H9 (cell line): ENCODE measurements at regions not wholly inside any gene's neighbourhood (a gene's known extent, or its start where the extent isn't known, plus 50 kb on each side); places are given as distances from the start of the nearest gene placed in this dataset.

ENCODE experiments used
- DNase-seq: peaks from one replicate; pipeline ENCODE4 v3.0.0-alpha.2; 2017
- H2AFZ ChIP-seq: one replicate; pipeline ENCODE4 v1.6.1; 2013; ENCODE audit warnings: mild to moderate bottlenecking, low read length, control low read depth, moderate library complexity
- H2AK5ac ChIP-seq: 2 replicates; pipeline ENCODE4 v1.6.1; 2013; ENCODE audit warnings: low read length, control low read depth, mixed read lengths; ENCODE audit not compliant: insufficient read length
- H2BK120ac ChIP-seq: one replicate; pipeline ENCODE4 v1.6.1; 2013; ENCODE audit warnings: low read depth, mild to moderate bottlenecking, low read length, control low read depth, inconsistent platforms; ENCODE audit not compliant: poor library complexity, severe bottlenecking
- H2BK12ac ChIP-seq: 2 replicates; pipeline ENCODE4 v1.6.1; 2013; ENCODE audit warnings: low read length, control low read depth, mixed read lengths, low read depth; ENCODE audit not compliant: insufficient read length
- H2BK15ac ChIP-seq: 2 replicates; pipeline ENCODE4 v1.6.1; 2013; ENCODE audit warnings: low read depth, low read length, control low read depth
- H2BK20ac ChIP-seq: one replicate; pipeline ENCODE4 v1.6.1; 2013; ENCODE audit warnings: low read depth, mild to moderate bottlenecking, low read length, control low read depth, inconsistent platforms; ENCODE audit not compliant: poor library complexity, severe bottlenecking
- H2BK5ac ChIP-seq: 2 replicates; pipeline ENCODE4 v1.6.1; 2013; ENCODE audit warnings: low read length, control low read depth, mixed read lengths; ENCODE audit not compliant: insufficient read length
- H3K14ac ChIP-seq: 2 replicates; pipeline ENCODE4 v1.6.1; 2013; ENCODE audit warnings: low read length, control low read depth; ENCODE audit not compliant: insufficient read depth
- H3K18ac ChIP-seq: 2 replicates; pipeline ENCODE4 v1.6.1; 2013; ENCODE audit warnings: low read depth, mild to moderate bottlenecking, mixed read lengths, low read length, control low read depth; ENCODE audit not compliant: insufficient read length
- H3K23ac ChIP-seq: 2 replicates; pipeline ENCODE4 v1.6.1; 2013; ENCODE audit warnings: low read length, control low read depth, mixed read lengths, low read depth; ENCODE audit not compliant: insufficient read length
- H3K23me2 ChIP-seq: 2 replicates; pipeline ENCODE4 v1.6.1; 2013; ENCODE audit warnings: low read depth, mild to moderate bottlenecking, mixed read lengths, low read length, control low read depth; ENCODE audit not compliant: insufficient read length, poor library complexity, severe bottlenecking
- H3K27ac ChIP-seq: 2 replicates; pipeline ENCODE4 v1.5.1; 2013; ENCODE audit warnings: low read length, control low read depth, mixed read lengths, low read depth; ENCODE audit not compliant: insufficient read length
- H3K27me3 ChIP-seq: 2 replicates; pipeline ENCODE4 v1.6.1; 2013; ENCODE audit warnings: low read length, control low read depth, inconsistent platforms; ENCODE audit not compliant: insufficient read depth
- H3K4ac ChIP-seq: 2 replicates; pipeline ENCODE4 v1.6.1; 2013; ENCODE audit warnings: low read depth, mild to moderate bottlenecking, control low read depth, inconsistent platforms, low read length, moderate library complexity
- H3K4me1 ChIP-seq: 2 replicates; pipeline ENCODE4 v1.6.1; 2013; ENCODE audit warnings: low read length, control low read depth, inconsistent platforms; ENCODE audit not compliant: insufficient read depth
- H3K4me2 ChIP-seq: 2 replicates; pipeline ENCODE4 v1.6.1; 2013; ENCODE audit warnings: low read length, control low read depth, mixed read lengths; ENCODE audit not compliant: insufficient read length, insufficient read depth
- H3K56ac ChIP-seq: 2 replicates; pipeline ENCODE4 v1.6.1; 2013; ENCODE audit warnings: low read depth, mild to moderate bottlenecking, mixed read lengths, low read length, control low read depth; ENCODE audit not compliant: insufficient read length
- H3K79me1 ChIP-seq: 2 replicates; pipeline ENCODE4 v1.6.1; 2013; ENCODE audit warnings: low read depth, mild to moderate bottlenecking, moderate library complexity, low read length, control low read depth, inconsistent platforms; ENCODE audit not compliant: insufficient read depth, poor library complexity, severe bottlenecking
- H3K79me2 ChIP-seq: 2 replicates; pipeline ENCODE4 v1.6.1; 2013; ENCODE audit warnings: low read length, control low read depth, inconsistent platforms; ENCODE audit not compliant: insufficient read depth
- H3K9ac ChIP-seq: 2 replicates; pipeline ENCODE4 v1.6.1; 2013; ENCODE audit warnings: low read length, control low read depth, mixed read lengths; ENCODE audit not compliant: insufficient read length; ENCODE audit errors: extremely low read depth
- H3K9me3 ChIP-seq: one replicate; pipeline ENCODE4 v1.6.1; 2013; ENCODE audit warnings: low read depth, low read length, inconsistent platforms; ENCODE audit not compliant: control insufficient read depth
- H3T11ph ChIP-seq: one replicate; pipeline ENCODE4 v1.6.1; 2013; ENCODE audit warnings: mild to moderate bottlenecking, low read length, control low read depth, inconsistent platforms
- H4K20me1 ChIP-seq: one replicate; pipeline ENCODE4 v1.6.1; 2013; ENCODE audit not compliant: control insufficient read depth, insufficient read length, insufficient read depth
- H4K5ac ChIP-seq: 2 replicates; pipeline ENCODE4 v1.6.1; 2013; ENCODE audit warnings: low read depth, mild to moderate bottlenecking, mixed read lengths, low read length, control low read depth; ENCODE audit not compliant: insufficient read length
- H4K8ac ChIP-seq: replicated peaks from 2 replicates; pipeline ENCODE4 v1.6.1; 2013; ENCODE audit warnings: low read length, control low read depth, mixed read lengths, low read depth; ENCODE audit not compliant: insufficient read length
- H4K91ac ChIP-seq: 2 replicates; pipeline ENCODE4 v1.6.1; 2013; ENCODE audit warnings: low read depth, mild to moderate bottlenecking, moderate library complexity, mixed read lengths, low read length, control low read depth; ENCODE audit not compliant: insufficient read length
- H3K27ac Mint-ChIP-seq, 3 experiments: 2 replicates in 2 of 3; 3 replicates in 1 of 3; pipeline ENCODE4 v1.8.0; 2020 to 2021; ENCODE audit warnings: mixed read lengths in 3 of 3, mild to moderate bottlenecking in 1 of 3, moderate library complexity in 1 of 3
- H3K27me3 Mint-ChIP-seq: 2 replicates; pipeline ENCODE4 v1.8.0; 2021; ENCODE audit warnings: low read depth, mild to moderate bottlenecking, moderate library complexity, mixed read lengths
- H3K36me3 Mint-ChIP-seq, 3 experiments: 2 replicates in 2 of 3; 3 replicates in 1 of 3; pipeline ENCODE4 v1.8.0; 2020 to 2021; ENCODE audit warnings: low read depth in 3 of 3, mixed read lengths in 3 of 3; ENCODE audit not compliant: insufficient read depth in 1 of 3
- H3K4me1 Mint-ChIP-seq, 2 experiments: 2 replicates each; pipeline ENCODE4 v1.8.0; 2020; ENCODE audit warnings: mixed read lengths in 2 of 2
- H3K4me3 Mint-ChIP-seq, 2 experiments: 2 replicates in 1 of 2; 3 replicates in 1 of 2; pipeline ENCODE4 v1.8.0; 2020 to 2021; ENCODE audit warnings: mild to moderate bottlenecking in 2 of 2, mixed read lengths in 2 of 2, moderate library complexity in 1 of 2
- H3K9me3 Mint-ChIP-seq, 2 experiments: 2 replicates in 1 of 2; 3 replicates in 1 of 2; pipeline ENCODE4 v1.8.0; 2020; ENCODE audit warnings: mild to moderate bottlenecking in 2 of 2, mixed read lengths in 2 of 2, moderate library complexity in 1 of 2
- CTCF ChIP-seq: fragments of 200-600 bp; sonication (generic); conservative IDR thresholded peaks from 3 replicates; pipeline ENCODE4 v1.8.0; 2021; ENCODE audit warnings: antibody characterized with exemption, mild to moderate bottlenecking

GRCh38 chr10:36277459-36277858 lies 635.4 kb upstream of the FZD8 start:
- Histone ChIP-seq H4K5ac (no peak overlapping the region), H3K4ac (no peak overlapping the region), H3K9ac (no peak overlapping the region), H2BK15ac (no peak overlapping the region), H3K4me1 (no peaks in the 10 kb centered on the region; the same call in 1 of the 2 replicates), H3K79me2 (no peaks in the 10 kb centered on the region), H3K79me1 (no peaks in the 10 kb centered on the region), H4K91ac (no peak overlapping the region), H4K20me1 (no peaks in the 10 kb centered on the region), H3K18ac (no peak overlapping the region), H3K23ac (no peak overlapping the region), H2BK5ac (no peak overlapping the region), H3K9me3 (no peaks in the 10 kb centered on the region), H3K4me2 (no peak overlapping the region), H2AFZ (no peak overlapping the region), H3K27me3 (no peaks in the 10 kb centered on the region), H2AK5ac (no peak overlapping the region), H3K14ac (no peak overlapping the region), H3K23me2 (no peaks in the 10 kb centered on the region), H2BK120ac (no peak overlapping the region), H2BK12ac (no peak overlapping the region), H2BK20ac (no peak overlapping the region), H3T11ph (no peak overlapping the region), H3K27ac (no peak overlapping the region), H4K8ac (no peak overlapping the region), H3K56ac (no peak overlapping the region)
- Mint-ChIP-seq H3K4me3 (no peak overlapping the region), H3K4me1 (peaks cover 6 to 10% of the 10 kb centered on the region in 2 experiments), H3K36me3 (peaks cover 0 to 9% (median 3%) of the 10 kb centered on the region in 3 experiments; a peak in 4 of 7 replicates), H3K27me3 (no peaks in the 10 kb centered on the region), H3K9me3 (peaks cover 13 to 21% of the 10 kb centered on the region in 2 experiments), H3K27ac (no peak overlapping the region)
- TF ChIP-seq CTCF: no peak
- no peak for DNase-seq
